Left ventricle myocardium inferior (tissue), 1 donor: ENCODE measurements at regions not wholly inside any gene's neighbourhood (a gene's known extent, or its start where the extent isn't known, plus 50 kb on each side); places are given as distances from the start of the nearest gene placed in this dataset.

ENCODE experiments used
- DNase-seq: peaks from one replicate; pipeline ENCODE4 v3.0.0-alpha.2; 2020
- H3K27ac ChIP-seq: fragments of 200-600 bp; replicated peaks from 2 replicates; pipeline ENCODE4 v1.8.0; 2021
- H3K27me3 ChIP-seq: fragments of 200-600 bp; 2 replicates; pipeline ENCODE4 v1.8.0; 2021; ENCODE audit warnings: low read depth
- H3K36me3 ChIP-seq: fragments of 200-600 bp; 2 replicates; pipeline ENCODE4 v1.8.0; 2021
- H3K4me1 ChIP-seq: fragments of 200-600 bp; 2 replicates; pipeline ENCODE4 v1.8.0; 2021
- H3K4me3 ChIP-seq: fragments of 200-600 bp; 2 replicates; pipeline ENCODE4 v1.8.0; 2021; ENCODE audit warnings: mild to moderate bottlenecking, moderate library complexity
- H3K9me3 ChIP-seq: fragments of 200-600 bp; replicated peaks from 2 replicates; pipeline ENCODE4 v1.8.0; 2021
- intact Hi-C: fragments of 100-400 bp; cut with micrococcal nuclease; formaldehyde crosslinking; loops from one replicate; pipeline ENCODE4 v1.11.0; 2022
- TF ChIP-seq, protein P1 (sequence below): fragments of 200-600 bp; IDR thresholded peaks from 2 replicates; pipeline ENCODE4 v1.8.0; 2021; ENCODE audit warnings: antibody characterized with exemption, mild to moderate bottlenecking, borderline replicate concordance
- donor health status: DM: no; HTN: yes; CAD: no; lungs with severe emphysema.

DNA sequence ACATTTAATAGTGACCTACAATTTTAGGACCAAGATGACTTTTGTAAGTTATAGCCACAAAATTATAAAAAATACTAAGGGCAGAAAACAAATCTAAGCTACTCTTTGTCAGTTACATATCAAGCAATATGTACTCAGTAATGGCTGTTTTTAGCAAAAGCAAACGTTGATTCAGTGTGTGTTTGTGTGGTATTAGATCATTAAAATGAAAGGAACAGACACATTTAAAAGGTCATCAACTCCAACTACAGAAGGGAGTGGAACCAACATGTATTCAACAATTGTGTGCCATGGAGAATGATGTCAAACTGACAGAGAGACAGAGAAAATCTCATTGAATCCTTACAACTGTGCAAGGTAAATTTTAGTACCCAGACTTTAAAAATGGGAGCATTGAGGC is 268.8 kb upstream of the STT3B start:
- intact Hi-C loops, result no loop called here
- H3K4me1 ChIP-seq, result no peaks in the 10 kb centered on the region

DNA sequence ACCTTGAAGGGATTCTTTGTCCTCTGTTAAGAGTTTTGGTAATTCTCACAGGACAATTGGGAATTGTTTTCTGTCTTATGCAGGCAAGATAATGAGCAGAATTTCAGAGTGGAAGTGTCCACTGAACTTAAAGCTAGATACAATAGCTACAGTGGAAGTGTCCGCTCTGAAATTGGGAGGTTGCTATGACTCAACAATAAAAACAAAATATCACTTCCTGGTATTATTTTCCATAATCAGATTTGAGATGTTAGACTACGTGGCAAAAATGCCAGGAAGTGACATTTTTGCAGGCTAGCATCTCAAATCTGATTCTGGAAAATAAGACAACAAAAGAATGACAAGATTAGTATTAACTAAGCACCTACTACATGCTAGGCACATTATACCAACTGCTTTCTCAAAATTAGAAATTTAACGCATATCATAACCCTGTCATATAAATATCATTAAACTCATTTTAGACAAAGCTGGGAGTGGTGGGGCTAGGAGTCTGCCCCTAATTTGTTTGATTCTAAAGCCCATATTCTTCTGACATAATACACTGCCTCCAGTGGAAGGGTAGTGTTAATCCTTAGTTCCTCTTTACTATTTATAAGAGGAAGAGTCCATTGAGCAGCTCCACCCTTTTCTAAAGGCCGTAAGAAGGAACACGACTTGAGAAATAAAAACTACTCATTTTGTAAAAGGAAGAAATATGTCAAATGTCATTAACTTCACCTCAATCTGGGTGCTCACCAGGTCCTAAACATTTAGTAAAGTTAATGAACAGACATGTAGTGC is 266.9 kb upstream of the STT3B start:
- peak overlapping the region; percentile 57 for H3K27ac ChIP-seq
- intact Hi-C loops, result no loop called here
- H3K36me3 ChIP-seq, result no peaks in the 10 kb centered on the region
- DNase-seq, result no peak
- TF ChIP-seq, protein P1, sequence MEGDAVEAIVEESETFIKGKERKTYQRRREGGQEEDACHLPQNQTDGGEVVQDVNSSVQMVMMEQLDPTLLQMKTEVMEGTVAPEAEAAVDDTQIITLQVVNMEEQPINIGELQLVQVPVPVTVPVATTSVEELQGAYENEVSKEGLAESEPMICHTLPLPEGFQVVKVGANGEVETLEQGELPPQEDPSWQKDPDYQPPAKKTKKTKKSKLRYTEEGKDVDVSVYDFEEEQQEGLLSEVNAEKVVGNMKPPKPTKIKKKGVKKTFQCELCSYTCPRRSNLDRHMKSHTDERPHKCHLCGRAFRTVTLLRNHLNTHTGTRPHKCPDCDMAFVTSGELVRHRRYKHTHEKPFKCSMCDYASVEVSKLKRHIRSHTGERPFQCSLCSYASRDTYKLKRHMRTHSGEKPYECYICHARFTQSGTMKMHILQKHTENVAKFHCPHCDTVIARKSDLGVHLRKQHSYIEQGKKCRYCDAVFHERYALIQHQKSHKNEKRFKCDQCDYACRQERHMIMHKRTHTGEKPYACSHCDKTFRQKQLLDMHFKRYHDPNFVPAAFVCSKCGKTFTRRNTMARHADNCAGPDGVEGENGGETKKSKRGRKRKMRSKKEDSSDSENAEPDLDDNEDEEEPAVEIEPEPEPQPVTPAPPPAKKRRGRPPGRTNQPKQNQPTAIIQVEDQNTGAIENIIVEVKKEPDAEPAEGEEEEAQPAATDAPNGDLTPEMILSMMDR, result no peak
- no peak overlapping the region for H3K4me3 ChIP-seq
- H3K9me3 ChIP-seq, result no peaks in the 10 kb centered on the region
- no peaks in the 10 kb centered on the region for H3K27me3 ChIP-seq
- H3K4me1 ChIP-seq, result no peaks in the 10 kb centered on the region

More for the DNA sequence above, 268.8 kb upstream of the STT3B start:
- Histone ChIP-seq H3K27me3 (no peaks in the 10 kb centered on the region), H3K27ac (no peak overlapping the region), H3K9me3 (peaks cover 7% of the 10 kb centered on the region), H3K36me3 (no peaks in the 10 kb centered on the region), H3K4me3 (no peak overlapping the region)
- DNase-seq, result no peak
- TF ChIP-seq, protein P1, result no peak

DNA sequence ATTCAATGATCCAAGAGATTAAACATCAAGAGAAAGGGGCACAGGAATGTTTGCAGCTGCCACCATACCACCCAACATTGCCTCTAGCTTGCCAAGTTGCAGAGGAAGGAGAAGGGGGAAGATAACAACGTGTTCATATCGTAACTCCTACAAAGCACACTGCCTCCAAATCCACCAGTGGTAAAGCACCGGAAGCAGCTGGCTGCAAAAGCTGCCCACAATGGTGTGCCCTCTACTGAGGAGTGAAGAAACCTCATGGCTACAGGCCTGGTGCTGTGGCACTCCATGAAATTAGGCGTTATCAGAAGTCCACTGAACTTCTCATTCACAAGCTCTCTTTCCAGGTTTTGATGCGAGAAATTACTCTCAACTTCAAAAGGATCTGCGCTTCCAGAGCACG is 263.9 kb upstream of the STT3B start:
- TF ChIP-seq, protein P1, result no peak
- intact Hi-C loops, result no loop called here
- H3K9me3 ChIP-seq, result no peaks in the 10 kb centered on the region
- no peak for DNase-seq
- no peak overlapping the region for H3K27ac ChIP-seq
- H3K27me3 ChIP-seq, result no peaks in the 10 kb centered on the region
- H3K36me3 ChIP-seq, result no peaks in the 10 kb centered on the region
- no peaks in the 10 kb centered on the region for H3K4me1 ChIP-seq
- no peak overlapping the region for H3K4me3 ChIP-seq

DNA sequence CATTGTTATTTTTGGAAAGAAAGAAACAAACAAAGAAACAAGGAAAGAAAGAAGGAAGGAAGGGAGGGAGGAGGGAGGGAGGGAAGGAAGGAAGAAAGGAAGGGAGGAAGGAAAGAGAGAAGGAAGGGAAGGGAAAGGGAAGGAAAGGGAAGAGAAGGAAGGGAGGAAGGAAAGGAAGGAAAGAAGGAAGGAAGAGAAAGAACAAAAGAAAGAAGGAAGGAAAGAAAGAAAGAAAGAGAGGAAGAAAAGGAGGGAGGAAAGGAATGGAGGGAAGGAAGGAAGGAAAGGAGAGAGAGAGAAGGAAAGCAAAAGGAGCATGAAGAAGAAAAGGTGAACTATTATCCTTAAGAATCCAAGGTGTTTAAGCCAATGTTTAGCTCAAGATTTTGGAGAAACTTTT is 262.7 kb upstream of the STT3B start:
- Histone ChIP-seq H3K4me1 (peaks cover 5% of the 10 kb centered on the region), H3K9me3 (no peaks in the 10 kb centered on the region), H3K36me3 (no peaks in the 10 kb centered on the region), H3K27ac (no peak overlapping the region), H3K4me3 (no peak overlapping the region), H3K27me3 (no peaks in the 10 kb centered on the region)
- TF ChIP-seq, protein P1, result no peak
- intact Hi-C loops, result no loop called here
- no peak for DNase-seq

DNA sequence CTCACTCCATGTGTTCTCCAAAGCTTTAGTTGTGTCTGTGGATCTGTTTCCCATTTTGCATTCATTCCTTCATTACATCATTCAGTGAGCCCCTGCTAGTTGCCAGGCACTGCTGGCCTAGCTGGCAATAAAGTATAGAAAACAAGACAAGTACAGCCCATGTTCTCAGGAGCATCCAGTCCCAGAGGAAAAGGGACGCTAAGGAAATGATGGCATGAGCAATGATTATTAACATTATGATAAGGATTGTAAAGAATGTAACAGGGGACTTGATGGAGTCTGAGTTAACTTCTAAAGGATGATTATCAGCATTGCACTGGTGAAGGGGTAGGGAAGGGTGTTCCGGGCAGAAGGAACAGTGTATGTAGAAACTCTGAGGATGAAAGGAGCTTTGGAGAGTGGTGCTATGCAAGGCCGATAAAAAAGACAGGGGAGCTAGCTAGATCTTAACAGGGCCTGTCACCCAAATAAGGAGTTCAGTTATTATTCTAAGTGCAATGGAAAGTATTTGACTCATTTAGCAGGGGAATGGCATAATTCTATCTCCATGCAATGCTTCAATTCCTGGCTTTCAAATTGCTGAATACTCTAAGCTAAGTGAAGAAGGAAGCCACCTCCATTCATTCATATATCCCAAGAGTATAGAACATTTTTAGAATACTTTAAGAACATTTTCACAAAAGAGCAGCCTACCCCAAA is 258.2 kb upstream of the STT3B start:
- no peaks in the 10 kb centered on the region for H3K9me3 ChIP-seq
- DNase-seq, result no peak
- H3K27me3 ChIP-seq, result no peaks in the 10 kb centered on the region
- intact Hi-C loops, result no loop called here
- H3K4me1 ChIP-seq, result peaks cover 23% of the 10 kb centered on the region
- peak overlapping the region; percentile 22 for H3K27ac ChIP-seq
- no peak overlapping the region for H3K4me3 ChIP-seq
- TF ChIP-seq, protein P1, result no peak
- H3K36me3 ChIP-seq, result no peaks in the 10 kb centered on the region
